ACHN (cell line): ENCODE measurements at regions not wholly inside any gene's neighbourhood (a gene's known extent, or its start where the extent isn't known, plus 50 kb on each side); places are given as distances from the start of the nearest gene placed in this dataset.
"Not testable (repeated sequence)": the region's sequence is repeated elsewhere in the genome, so short reads cannot be mapped to it uniquely, and the experiment has no call there.

Source experiments
- DNase-seq: peaks from one replicate; pipeline ENCODE4 v3.0.0-alpha.2; 2015
- in situ Hi-C: cut with HindIII; loops from 2 replicates; pipeline ENCODE4 v1.10.0; 2017; ENCODE audit warnings: low sequenced_read_pairs, low pct_ligation_motif_present, low pct_unique_long_range_greater_than_20kb

DNA sequence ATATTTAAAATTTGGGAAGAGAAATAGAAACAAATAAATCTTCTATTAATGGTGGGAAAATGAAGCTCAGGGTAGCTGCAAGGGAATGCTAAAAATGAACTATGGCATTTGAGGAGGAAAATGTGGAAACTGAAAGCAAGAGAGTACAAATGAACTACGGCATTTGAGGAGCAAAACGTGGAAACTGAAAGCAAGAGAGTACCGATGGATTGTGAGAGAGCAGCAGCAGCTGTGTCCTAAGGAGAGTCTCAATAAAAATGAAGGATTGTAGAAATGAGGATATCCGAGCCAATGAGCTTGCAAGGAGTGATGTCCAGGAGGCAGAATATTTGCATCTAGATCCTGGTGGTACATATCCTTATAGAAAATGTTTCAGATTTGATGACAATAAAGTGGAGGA lies 547.1 kb upstream of the ZNF337 start:
- DNase-seq = no peak

DNA sequence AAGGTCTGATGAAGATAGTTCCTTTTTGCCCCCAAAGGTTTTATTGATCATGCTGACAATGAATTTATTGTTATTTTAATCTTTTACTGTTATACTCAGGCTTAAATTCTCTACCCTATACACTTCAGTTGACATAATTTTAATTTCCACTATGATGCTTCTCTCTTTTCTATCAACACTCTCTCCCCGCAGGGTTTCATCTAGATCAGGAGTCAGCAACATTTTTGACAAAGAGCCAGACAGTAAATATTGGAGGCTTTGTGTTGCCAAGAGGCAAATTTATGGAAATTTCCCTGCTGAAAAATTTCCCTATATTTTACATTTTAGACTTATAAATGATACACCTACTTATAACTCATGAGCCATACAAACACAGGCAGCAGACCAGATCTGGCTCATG lies 524.0 kb upstream of the ZNF337 start:
- in situ Hi-C loops, DNase-seq: not testable (repeated sequence)

More for the DNA sequence above, 547.1 kb upstream of the ZNF337 start:
- in situ Hi-C loops = no loop called here

DNA sequence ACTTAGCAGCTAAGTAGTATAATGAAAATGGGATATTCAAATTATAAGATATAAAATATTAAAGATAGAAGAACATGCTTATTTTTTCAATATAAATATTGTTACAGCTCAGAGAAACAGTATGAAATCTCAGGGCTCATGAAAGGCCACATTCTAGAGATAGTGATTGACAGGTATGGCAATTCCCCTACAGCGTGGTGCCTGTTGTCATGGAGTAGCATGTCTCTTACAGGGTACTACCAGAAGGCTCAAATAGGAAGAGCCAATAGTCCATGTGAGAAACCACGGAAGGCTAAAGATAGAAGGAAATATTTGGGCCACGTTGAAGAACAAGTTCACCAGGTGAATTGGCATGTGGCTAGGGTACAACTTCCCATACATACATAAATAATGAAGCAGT lies 522.9 kb upstream of the ZNF337 start:
- DNase-seq, in situ Hi-C loops: not testable (repeated sequence)

DNA sequence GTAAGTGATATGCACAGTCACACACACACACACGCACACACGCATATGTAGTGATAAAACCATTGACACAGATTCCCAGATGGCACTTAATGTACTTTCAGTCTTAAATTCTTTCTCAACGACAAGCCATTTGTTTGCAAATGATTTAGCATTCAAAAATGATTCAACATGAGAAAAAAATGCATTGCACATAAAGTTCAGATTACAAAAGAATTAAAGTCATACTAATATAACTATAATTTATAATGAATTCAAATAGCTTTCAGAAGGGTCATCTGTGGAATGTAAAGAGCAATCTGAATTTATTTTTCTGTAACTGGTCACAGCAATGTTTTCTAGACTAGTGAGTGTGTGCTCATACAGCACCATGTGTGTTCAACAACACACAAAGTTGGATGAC lies 521.6 kb upstream of the ZNF337 start:
- in situ Hi-C loops = no loop called here
- no peak for DNase-seq

DNA sequence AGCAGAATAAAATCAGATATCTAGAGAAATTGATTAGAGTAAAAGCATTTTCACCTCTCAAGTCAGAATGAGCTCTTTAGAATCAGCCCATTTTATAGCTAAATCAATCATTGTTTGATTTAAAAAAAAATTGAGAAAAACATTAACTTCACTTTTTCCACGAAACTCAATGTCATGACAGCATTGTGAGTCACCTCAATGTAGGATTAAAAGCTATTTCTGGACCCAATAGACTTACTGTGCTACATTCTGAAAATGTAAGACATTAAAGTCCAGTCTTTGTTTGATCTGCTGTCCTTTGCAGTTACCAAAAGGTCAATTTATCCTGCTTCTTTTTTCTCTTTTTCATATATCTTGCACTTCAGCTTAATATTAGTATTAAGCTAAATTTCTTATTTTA lies 519.4 kb upstream of the ZNF337 start:
- peak; percentile 30 for DNase-seq
- in situ Hi-C loops = no loop called here

DNA sequence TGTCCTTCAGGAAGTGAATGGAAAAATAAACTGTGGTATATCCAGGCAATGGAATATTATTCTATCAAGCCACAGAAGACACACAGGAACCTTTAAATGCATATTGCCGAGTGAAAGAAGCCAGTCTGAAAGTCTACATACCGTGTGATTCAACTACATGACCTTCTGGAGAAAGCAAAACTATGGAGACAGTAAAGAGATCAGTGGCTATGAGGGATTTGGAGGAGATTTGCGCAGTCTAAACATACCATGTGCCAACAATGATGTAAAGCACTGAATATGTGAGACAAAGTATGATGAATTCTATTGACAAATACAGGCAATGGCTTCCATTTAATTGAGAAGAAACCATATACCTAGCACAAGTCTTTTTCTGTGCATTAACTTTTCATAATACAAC lies 518.3 kb upstream of the ZNF337 start:
- in situ Hi-C loops = no loop called here
- no peak for DNase-seq

DNA sequence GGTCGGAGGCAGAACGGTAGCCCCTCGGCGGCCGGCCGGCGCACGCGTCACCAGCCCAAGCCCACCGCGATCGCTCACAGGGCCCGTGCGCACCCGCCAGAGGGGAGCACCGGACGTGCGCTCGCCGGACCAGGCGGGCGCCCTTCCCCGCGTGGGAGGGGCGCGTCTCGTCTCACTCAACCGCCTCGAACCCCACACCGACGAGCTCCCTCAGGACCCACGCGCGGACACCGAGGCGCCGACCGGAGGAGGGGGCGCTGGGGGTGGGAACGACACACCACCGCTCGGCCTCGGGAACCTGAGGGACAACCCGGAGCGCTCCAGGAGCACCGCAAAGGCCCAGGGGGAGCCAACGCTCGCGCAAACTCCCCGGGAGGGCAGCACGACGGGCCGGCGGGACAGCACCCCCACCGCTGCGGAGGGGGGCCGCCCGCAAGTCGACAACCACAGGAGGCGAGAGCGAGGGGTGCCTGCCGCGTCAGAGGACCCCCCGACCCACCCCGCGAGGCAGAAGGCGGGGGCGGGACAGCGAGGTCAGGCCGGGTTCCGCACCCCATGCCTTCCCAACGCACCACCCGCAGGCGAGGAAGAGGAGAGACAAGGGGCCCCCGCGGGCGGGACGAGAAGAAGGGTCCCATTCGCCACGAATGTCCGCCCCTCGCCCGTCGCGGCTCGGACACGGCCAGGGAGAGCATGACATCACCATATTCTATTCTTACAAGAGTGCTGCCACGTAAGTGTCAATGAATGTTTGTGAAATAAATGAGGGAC lies 512.7 kb upstream of the ZNF337 start:
- DNase-seq = no peak
- in situ Hi-C loops = no loop called here

DNA sequence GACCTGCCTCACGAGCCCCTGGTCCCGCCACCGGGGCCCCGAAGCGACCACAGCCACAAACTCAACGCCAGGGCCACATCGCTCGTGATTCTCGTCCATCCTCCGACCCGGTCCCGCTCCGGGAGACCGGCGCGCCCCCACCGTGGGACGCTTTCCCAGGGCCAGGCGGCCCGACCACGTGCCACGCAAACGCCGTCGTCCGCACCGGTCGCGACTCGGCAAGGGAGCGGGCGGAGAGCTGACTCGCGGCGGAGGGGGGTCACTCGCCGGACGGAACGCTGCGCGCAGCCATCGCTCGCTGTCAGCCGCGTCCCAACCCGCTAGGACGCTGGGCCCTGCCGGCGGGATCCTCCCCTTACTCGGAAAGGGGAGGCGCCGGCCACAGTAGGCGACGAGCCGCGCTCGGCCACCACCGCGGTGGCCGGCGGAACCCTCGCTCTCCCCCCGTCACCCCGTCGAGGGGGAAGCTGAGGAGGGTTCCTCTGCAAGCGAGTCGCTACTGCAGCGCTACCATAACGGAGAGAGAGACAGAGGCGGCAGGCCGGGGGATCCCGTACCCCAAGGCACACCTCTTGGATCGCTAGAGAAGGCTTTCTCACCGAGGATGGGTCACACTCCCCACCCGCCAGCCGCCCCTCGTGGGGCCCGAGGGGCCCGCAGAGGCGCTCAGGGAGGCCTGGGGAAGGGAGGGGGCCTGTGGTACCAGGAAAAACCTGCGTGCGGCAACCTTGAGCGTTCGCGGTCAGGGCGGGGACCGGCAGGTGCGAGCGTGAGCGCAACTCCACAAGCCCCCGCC lies 511.8 kb upstream of the ZNF337 start:
- DNase-seq = no peak
- in situ Hi-C loops = no loop called here

DNA sequence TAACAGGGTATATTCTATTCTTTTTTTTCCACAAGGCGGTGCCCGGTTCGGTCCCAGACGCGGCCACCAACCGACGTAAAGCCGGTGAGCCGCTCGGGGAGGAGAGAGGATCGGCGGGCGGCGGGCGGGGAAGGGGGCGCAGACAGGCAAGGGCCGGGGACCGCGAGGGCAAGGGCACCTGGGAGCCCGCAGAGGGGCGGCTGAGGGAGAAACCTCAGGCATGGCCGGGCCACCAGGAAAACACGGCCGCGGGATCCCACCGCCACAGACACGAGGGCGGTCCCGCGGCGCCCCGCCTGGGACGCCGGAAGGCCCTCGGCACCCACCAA lies 511.3 kb upstream of the ZNF337 start:
- DNase-seq, in situ Hi-C loops: not testable (repeated sequence)

DNA sequence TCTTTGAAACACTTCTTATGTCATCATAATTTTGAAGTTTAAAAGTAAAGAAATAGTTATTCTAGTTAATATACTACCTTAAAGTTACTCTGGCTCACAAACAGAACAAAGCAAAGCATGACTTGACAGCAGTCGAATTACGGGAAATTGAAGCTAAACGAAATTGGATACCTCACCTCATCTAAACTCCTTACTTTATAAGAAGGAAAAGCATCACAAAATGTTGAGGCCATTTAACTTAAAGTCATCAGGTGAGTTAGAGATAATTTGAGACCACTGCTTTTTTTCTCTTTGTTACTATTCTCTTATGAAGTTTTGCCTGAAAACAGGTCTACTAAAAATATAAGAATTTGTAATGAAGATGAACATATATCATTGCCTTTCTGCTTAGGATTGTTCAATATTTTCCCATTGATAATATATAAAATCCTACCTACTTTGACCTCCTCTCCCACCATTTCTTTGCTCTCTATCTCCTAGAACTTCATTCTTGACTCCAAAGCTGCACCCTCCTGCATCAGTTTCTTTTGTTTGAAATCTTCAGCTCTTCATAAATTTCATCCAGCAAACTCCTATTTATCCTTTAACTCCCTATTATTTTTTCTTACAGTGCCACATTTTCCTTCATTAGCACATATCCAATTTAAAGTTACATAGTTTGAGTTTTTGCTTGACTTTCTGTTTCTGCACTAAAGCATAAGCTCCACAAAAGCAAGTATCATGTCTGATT lies 510.7 kb upstream of the ZNF337 start:
- in situ Hi-C loops = no loop called here
- no peak for DNase-seq

DNA sequence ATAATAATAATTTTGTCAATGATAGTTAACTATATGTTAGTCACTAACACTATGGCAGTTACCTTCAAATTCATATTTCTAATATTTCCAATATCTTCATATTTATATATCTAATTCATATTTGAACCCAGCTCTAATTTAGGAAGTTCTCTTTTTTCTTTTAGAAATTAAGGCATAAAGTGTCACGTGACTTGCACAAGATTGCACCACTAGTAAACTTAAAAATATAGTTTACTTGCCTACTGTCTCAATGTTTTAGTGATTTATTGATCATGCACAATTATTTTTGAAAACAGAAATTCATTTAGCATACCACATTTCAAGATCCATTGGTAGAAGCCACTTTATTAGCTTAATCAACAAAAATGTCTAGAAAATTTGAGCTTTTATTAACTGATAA lies 508.7 kb upstream of the ZNF337 start:
- no peak for DNase-seq
- in situ Hi-C loops = no loop called here

DNA sequence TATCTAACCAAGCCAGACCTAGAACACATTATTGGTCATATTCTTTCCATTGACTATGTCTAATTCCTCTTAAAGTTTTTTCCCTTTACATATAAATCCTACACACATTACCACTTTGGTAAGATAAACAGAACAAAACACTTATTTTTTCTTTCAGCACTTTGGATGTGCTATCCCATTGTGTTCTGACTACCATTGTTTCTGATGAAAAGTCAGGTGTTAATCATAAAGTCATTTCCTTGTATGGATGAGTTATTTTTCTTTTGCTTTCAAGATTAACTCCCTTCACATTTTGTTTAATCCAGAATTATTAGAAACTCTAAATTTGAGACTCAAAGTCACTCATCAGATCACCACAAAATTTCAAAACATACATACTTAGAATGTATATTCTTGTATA lies 504.4 kb upstream of the ZNF337 start:
- in situ Hi-C loops, DNase-seq: not testable (repeated sequence)

DNA sequence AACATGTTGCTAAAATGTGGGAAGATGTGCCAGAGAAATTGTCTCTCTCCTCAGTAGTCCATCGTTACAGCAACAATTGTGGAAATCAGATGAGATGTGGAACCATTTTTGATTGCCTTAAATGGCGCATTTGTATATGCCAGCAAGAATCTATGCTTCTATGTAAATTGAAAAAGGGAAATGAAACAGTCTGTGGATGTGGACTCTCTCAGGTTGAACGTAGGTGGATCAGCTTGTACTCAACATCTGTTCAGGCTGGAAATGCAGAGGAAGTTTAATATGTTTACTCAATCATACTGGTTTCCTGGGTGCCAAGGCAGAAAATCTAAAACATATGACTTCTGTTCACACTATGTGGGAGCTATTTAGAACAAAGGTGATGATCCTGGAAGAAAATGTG lies 490.7 kb upstream of the ZNF337 start:
- in situ Hi-C loops, DNase-seq: not testable (repeated sequence)

DNA sequence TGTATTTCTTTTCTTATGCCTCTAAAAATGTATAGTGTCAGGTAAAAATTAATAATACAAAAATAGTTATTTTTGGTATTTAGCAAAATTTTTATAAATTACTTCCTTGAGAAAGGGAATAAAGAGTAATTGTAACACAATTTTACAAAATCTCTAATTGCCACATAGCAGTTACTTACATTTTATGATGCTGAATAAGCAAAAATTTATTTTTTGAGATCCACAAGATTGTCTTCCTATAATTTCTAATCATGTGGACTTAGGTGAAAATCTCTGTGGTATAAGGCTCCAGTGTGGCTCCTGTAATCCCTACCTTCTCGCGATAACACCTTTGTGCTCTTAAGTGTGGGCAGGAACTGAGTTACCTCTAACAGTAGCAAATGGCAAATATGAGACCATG lies 487.1 kb upstream of the ZNF337 start:
- in situ Hi-C loops = not testable (repeated sequence)

DNA sequence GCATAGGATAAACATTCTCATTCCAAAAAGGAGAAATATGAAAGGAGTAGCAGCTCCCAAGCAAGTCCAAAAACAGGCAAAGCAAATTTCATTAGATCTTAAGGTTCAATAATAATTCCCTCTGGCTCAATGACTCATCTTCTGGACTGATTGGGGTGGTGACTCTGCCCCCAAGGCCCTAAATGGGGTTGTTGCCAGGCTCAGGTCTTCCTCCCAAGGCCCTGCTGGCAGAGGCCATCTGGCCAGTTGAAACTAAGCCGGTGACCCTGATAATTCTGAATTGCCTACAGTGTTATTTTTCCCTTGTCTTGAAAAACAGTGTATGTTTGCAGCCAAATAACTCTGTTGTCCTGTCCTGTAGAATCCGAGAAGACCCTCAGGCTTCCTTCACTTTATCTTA lies 484.7 kb upstream of the ZNF337 start:
- DNase-seq, in situ Hi-C loops: not testable (repeated sequence)

More for the DNA sequence above, 487.1 kb upstream of the ZNF337 start:
- not testable (repeated sequence) for DNase-seq

DNA sequence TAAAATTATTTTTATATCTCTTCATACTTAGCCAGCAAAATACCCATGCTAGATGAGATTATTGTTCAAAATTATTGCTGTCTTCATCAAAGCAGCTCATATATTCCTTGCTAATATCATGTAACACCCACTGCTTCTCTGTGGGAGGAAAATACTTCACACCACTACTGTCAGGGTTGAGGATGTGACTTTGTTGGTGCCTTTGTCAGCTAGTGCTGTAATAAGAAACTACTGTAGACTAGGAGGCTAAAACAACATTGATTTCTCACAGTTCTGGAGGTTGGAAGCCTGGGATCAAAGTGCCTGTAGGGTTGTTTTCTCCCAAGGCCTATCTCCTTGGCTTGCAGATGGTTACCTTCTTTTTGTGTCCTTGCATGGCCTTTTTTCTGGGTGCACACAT lies 475.2 kb upstream of the ZNF337 start:
- DNase-seq, in situ Hi-C loops: not testable (repeated sequence)

DNA sequence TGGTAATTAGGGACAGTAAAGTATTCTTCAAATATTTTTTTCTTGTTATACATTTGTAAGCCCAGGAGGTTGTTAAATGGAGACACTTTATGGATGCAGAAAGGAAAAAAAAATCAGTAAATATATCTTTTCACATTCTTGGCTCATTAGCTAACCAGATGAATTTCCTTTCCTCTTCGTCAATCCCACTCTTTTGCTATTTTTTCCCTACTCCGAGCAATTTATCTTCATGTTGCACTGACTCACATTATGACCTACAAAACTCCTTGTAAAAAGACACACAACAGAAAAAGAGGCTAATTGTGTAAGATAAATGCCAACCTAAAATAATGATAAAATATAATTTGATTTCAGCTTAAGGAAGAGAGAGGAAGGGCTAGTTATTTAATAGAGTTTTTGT lies 472.9 kb upstream of the ZNF337 start:
- in situ Hi-C loops = no loop called here
- DNase-seq = no peak

DNA sequence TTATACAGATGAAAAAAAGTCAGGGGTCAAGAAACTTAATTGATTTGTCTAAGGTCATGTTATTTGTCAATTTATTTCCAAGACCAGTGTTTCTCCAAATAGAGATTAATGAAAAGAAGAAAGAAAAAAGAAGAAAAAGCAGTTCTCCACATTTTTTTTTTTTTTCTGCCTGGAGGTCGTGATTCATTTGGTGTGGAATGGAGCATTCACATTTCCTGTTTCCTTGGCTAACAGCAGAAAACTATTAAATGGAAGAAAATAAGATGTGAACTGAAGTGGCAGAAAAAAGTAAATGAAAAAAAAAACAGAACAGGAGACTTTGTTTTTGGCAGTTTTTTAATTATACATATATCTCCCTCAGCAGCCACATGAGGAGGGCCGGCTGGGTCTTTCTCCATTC lies 470.8 kb upstream of the ZNF337 start:
- in situ Hi-C loops = no loop called here
- DNase-seq = peak; percentile 32

DNA sequence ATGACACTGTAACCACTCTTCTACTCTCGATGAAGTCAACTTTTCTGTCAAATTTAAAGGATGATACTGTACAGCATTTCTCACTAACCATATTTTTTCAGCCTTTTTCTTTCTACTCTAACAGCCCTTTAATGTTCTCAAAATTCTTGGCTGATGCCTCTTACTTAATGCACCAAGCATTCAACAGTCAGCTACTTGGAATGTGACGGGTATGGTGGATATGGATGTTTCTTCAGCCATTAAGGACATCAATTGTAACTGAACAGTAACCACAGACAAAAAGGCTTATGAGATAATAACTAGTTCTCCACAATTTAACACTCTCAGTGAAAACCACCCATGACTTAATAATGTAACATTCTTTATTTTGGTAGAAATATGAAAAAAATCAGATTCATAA lies 467.2 kb upstream of the ZNF337 start:
- DNase-seq = peak; percentile 85
- in situ Hi-C loops = no loop called here
